ENCODE measurements at regions not wholly inside any gene's neighbourhood (a gene's known extent, or its start where the extent isn't known, plus 50 kb on each side); places are given as distances from the start of the nearest gene placed in this dataset.

GRCh38 chr14:85416771-85417170 lies 113.2 kb upstream of the FLRT2 start:
- TF ChIP-seq CTCF (IDR thresholded peaks at IDR 0.05) (no peak), POLR2A (IDR thresholded peaks at IDR 0.05) (no peak), EP300 (IDR thresholded peaks at IDR 0.05) (no peak)

Measured in ovary (tissue), 3 donors.